HFFc6 (cell line): ENCODE measurements at regions not wholly inside any gene's neighbourhood (a gene's known extent, or its start where the extent isn't known, plus 50 kb on each side); places are given as distances from the start of the nearest gene placed in this dataset.
A peak's percentile ranks its signal among the peaks of the same experiment; 100 is the strongest.

Source experiments
- DNase-seq: peaks from one replicate; pipeline ENCODE4 v3.0.0-alpha.2; 2018
- H3K27ac Mint-ChIP-seq: 2 replicates; pipeline ENCODE4 v1.8.0; 2020; ENCODE audit warnings: mild to moderate bottlenecking, mixed read lengths
- H3K27me3 Mint-ChIP-seq: 2 replicates; pipeline ENCODE4 v1.8.0; 2021; ENCODE audit warnings: mild to moderate bottlenecking, moderate library complexity, mixed read lengths; ENCODE audit not compliant: insufficient read depth
- H3K36me3 Mint-ChIP-seq: 2 replicates; pipeline ENCODE4 v1.8.0; 2021; ENCODE audit warnings: low read depth, mixed read lengths
- H3K4me1 Mint-ChIP-seq: 2 replicates; pipeline ENCODE4 v1.8.0; 2020; ENCODE audit warnings: low read depth, mixed read lengths
- H3K4me3 Mint-ChIP-seq: 2 replicates; pipeline ENCODE4 v1.8.0; 2020; ENCODE audit warnings: mild to moderate bottlenecking, moderate library complexity, mixed read lengths
- H3K9me3 Mint-ChIP-seq: 2 replicates; pipeline ENCODE4 v1.8.0; 2020; ENCODE audit warnings: mild to moderate bottlenecking, mixed read lengths
- TF ChIP-seq, protein P1 (sequence below): fragments of 200-600 bp; sonication (generic); IDR thresholded peaks from 2 replicates; pipeline ENCODE4 v1.5.0; 2021; ENCODE audit warnings: antibody characterized with exemption, mild to moderate bottlenecking

DNA sequence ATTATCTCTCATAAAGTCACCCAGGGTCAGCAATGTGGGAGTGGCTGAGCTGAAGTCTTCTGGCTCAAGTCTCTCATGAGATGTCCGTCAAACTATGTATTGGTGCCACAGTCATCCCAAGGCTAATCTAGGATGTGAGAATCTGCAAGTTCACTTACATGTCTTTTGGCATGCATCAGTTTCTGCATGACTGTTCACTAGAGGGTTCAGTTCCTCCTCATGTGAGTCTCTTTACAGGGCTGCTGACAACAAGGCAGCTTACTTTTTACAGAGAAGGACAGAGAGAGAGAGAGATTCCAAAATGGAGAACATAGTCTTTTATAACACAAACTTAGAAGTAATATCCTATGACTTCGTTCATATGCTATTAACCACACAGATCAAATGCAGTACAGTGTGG is 328.8 kb upstream of the SLITRK1 start:
- Mint-ChIP-seq H3K4me3 (no peak overlapping the region), H3K36me3 (peaks cover 12% of the 10 kb centered on the region), H3K4me1 (peaks cover 18% of the 10 kb centered on the region), H3K27me3 (no peaks in the 10 kb centered on the region; the same call in 1 of the 2 replicates), H3K27ac (no peak overlapping the region), H3K9me3 (no peaks in the 10 kb centered on the region)
- TF ChIP-seq, protein P1, sequence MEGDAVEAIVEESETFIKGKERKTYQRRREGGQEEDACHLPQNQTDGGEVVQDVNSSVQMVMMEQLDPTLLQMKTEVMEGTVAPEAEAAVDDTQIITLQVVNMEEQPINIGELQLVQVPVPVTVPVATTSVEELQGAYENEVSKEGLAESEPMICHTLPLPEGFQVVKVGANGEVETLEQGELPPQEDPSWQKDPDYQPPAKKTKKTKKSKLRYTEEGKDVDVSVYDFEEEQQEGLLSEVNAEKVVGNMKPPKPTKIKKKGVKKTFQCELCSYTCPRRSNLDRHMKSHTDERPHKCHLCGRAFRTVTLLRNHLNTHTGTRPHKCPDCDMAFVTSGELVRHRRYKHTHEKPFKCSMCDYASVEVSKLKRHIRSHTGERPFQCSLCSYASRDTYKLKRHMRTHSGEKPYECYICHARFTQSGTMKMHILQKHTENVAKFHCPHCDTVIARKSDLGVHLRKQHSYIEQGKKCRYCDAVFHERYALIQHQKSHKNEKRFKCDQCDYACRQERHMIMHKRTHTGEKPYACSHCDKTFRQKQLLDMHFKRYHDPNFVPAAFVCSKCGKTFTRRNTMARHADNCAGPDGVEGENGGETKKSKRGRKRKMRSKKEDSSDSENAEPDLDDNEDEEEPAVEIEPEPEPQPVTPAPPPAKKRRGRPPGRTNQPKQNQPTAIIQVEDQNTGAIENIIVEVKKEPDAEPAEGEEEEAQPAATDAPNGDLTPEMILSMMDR, result no peak
- DNase-seq, result no peak

DNA sequence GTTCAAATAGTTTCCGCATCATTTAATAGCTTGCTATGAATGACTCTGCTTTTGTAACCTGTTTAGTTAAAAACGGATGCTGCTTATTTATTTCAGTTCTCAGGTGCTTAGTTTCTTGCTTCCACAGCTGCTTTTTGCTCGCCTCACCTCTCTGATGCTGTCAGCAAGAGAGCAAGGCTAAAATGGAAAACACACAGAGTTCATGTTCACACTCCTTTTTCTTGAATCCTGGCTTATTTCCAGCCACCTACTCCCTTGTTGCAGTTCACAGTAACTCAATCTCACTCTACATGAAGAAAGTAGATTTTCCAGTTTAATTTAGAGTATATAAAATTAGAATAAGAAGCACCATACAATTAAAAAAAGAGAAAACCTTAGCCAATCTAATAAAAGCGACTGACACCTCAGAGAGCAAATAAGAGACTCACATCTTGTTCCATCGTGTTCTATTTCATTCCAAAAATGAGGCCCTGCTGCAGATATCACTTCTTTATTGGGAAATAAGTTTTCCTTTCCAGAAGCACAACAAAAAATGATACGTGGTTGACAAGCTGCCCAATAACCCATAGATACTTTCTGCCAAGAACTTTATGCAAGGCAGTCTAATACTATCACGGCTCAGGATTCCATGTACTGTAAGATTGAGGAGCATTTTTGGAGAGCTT is 326.1 kb upstream of the SLITRK1 start:
- TF ChIP-seq, protein P1, result no peak
- Mint-ChIP-seq H3K4me1 (peaks cover 18% of the 10 kb centered on the region), H3K27me3 (no peaks in the 10 kb centered on the region; the same call in 1 of the 2 replicates), H3K27ac (no peak overlapping the region), H3K36me3 (no peaks in the 10 kb centered on the region), H3K4me3 (no peak overlapping the region), H3K9me3 (no peaks in the 10 kb centered on the region)
- DNase-seq, result no peak

DNA sequence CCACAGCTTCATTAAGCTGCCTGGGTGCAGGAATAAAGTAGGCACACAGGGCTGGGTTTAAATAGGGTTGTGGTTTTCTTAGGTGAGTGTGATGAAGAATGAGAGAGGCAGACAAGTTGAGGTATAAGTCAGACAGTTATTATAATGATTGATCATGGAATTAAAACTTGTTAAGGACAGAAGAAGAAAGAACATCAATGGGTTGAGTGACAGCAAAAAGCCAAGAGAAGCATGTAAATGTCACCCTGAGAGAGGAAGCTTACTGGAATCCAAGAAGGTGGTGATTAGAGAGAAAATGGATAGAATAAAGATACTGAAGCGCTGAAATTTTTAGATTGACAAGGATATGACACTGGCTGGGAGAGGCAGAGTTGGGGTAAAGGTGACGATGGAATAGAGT is 325.2 kb upstream of the SLITRK1 start:
- H3K27ac Mint-ChIP-seq, result no peak overlapping the region
- DNase-seq, result no peak
- H3K4me1 Mint-ChIP-seq, result peaks cover 18% of the 10 kb centered on the region
- no peaks in the 10 kb centered on the region for H3K36me3 Mint-ChIP-seq
- H3K4me3 Mint-ChIP-seq, result no peak overlapping the region
- no peaks in the 10 kb centered on the region; the same call in 1 of the 2 replicates for H3K27me3 Mint-ChIP-seq
- TF ChIP-seq, protein P1, result no peak
- no peaks in the 10 kb centered on the region for H3K9me3 Mint-ChIP-seq

DNA sequence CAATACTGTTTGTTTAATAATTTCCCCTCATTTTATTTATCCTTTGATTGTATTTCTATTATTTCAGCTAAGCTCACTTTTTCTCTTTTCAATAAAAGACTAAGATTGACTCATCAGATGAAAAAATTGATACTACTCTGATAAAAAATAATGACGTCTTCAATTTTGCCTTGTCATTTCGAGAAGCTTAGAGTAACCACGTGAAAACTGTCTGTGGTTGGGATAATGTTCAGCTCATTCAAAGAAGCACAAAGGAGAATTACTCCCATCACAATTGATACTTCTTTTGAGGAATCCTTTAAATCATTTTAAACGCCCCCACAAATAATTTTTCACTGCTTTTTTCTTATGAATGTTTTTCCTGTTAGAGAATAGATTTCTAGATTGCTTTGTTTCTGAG is 318.7 kb upstream of the SLITRK1 start:
- H3K36me3 Mint-ChIP-seq, result peaks cover 45% of the 10 kb centered on the region
- peaks cover 6% of the 10 kb centered on the region for H3K4me1 Mint-ChIP-seq
- DNase-seq, result no peak
- H3K4me3 Mint-ChIP-seq, result no peak overlapping the region
- H3K9me3 Mint-ChIP-seq, result peaks cover 38% of the 10 kb centered on the region
- no peak overlapping the region for H3K27ac Mint-ChIP-seq
- peaks cover 1% of the 10 kb centered on the region; the same call in 1 of the 2 replicates for H3K27me3 Mint-ChIP-seq
- TF ChIP-seq, protein P1, result no peak

DNA sequence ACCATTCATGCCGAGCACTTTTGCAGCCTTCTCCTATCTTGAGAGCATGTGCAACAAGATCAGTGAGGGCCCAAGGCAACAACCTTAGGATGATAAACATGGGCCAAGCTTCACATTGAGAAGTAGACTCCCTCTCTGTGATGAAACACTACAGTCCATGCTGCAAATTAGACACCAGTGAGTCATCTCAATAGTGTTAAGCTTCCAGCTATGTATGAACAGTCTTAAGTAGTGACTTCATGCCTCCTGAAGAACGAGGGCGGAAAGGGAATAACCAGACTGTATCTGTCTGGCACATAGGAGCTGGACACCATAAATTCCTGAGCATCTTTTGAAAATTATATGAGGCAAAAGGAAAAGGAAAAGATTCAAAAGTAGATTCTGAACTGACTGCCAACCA is 309.9 kb upstream of the SLITRK1 start:
- Mint-ChIP-seq H3K4me1 (peaks cover 51% of the 10 kb centered on the region), H3K9me3 (peaks cover 25% of the 10 kb centered on the region), H3K36me3 (peaks cover 23% of the 10 kb centered on the region), H3K27me3 (peaks cover 1% of the 10 kb centered on the region; the same call in 1 of the 2 replicates), H3K4me3 (no peak overlapping the region), H3K27ac (peak overlapping the region; percentile 69)
- DNase-seq, result peak; percentile 96
- TF ChIP-seq, protein P1, result no peak
